DND-41 (cell line): ENCODE measurements at regions not wholly inside any gene's neighbourhood (a gene's known extent, or its start where the extent isn't known, plus 50 kb on each side); places are given as distances from the start of the nearest gene placed in this dataset.

Source experiments
- CTCF ChIP-seq: IDR thresholded peaks from 2 replicates; pipeline ENCODE4 v1.5.1; 2012; ENCODE audit warnings: borderline replicate concordance, low read length, moderate library complexity, mild to moderate bottlenecking; ENCODE audit not compliant: poor library complexity, severe bottlenecking; ENCODE audit errors: extremely low read depth
- EZH2 ChIP-seq: IDR thresholded peaks from 3 replicates; pipeline ENCODE4 v1.6.1; 2012; ENCODE audit warnings: borderline replicate concordance, low read depth, mild to moderate bottlenecking, moderate library complexity, low read length, inconsistent platforms; ENCODE audit not compliant: severe bottlenecking

- no peak for TF ChIP-seq CTCF
- no peak for TF ChIP-seq EZH2
Observed at GRCh38 chrX:139091878-139092277, 380.4 kb upstream of the FGF13 start.
